ENCODE measurements at regions not wholly inside any gene's neighbourhood (a gene's known extent, or its start where the extent isn't known, plus 50 kb on each side); places are given as distances from the start of the nearest gene placed in this dataset.

DNA sequence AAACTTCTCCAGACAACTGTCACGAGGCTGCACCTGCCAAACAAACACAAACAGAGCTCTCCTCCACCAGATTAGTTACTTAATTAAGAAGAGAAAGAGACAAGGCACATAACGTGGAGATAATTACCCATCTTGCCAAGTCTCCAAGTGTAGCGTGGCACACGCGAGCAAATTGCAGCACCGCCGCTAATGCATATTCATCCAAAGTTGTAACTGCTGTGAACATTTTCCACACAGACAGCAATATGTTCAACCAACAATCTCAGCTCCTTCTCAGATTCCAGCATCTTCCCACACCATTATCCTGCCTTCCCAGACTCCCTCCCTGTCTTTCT lies 309.6 kb upstream of the TLE3 start:
- no peaks in the 10 kb centered on the region for H3K27me3 ChIP-seq
- DNase-seq: no peak
- no peaks in the 10 kb centered on the region for H3K4me1 ChIP-seq (ENCODE audit: insufficient read depth)
- no peaks in the 10 kb centered on the region for H3K9me3 ChIP-seq
- WGBS, 3 donors: 37 to 47% (median 45%) methylated on average over 7 of the region's 7 CpGs
- H3K36me3 ChIP-seq: no peaks in the 10 kb centered on the region
- no peak overlapping the region for H3K4me3 ChIP-seq
- intact Hi-C loops (cut with DNase I): no loop called here
- H3K27ac ChIP-seq: no peak overlapping the region
- TF ChIP-seq, protein P1, sequence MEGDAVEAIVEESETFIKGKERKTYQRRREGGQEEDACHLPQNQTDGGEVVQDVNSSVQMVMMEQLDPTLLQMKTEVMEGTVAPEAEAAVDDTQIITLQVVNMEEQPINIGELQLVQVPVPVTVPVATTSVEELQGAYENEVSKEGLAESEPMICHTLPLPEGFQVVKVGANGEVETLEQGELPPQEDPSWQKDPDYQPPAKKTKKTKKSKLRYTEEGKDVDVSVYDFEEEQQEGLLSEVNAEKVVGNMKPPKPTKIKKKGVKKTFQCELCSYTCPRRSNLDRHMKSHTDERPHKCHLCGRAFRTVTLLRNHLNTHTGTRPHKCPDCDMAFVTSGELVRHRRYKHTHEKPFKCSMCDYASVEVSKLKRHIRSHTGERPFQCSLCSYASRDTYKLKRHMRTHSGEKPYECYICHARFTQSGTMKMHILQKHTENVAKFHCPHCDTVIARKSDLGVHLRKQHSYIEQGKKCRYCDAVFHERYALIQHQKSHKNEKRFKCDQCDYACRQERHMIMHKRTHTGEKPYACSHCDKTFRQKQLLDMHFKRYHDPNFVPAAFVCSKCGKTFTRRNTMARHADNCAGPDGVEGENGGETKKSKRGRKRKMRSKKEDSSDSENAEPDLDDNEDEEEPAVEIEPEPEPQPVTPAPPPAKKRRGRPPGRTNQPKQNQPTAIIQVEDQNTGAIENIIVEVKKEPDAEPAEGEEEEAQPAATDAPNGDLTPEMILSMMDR (IDR thresholded peaks at IDR 0.05): no peak
- TF ChIP-seq POLR2A (IDR thresholded peaks at IDR 0.05) (no peak), EP300 (IDR thresholded peaks at IDR 0.05) (no peak)

DNA sequence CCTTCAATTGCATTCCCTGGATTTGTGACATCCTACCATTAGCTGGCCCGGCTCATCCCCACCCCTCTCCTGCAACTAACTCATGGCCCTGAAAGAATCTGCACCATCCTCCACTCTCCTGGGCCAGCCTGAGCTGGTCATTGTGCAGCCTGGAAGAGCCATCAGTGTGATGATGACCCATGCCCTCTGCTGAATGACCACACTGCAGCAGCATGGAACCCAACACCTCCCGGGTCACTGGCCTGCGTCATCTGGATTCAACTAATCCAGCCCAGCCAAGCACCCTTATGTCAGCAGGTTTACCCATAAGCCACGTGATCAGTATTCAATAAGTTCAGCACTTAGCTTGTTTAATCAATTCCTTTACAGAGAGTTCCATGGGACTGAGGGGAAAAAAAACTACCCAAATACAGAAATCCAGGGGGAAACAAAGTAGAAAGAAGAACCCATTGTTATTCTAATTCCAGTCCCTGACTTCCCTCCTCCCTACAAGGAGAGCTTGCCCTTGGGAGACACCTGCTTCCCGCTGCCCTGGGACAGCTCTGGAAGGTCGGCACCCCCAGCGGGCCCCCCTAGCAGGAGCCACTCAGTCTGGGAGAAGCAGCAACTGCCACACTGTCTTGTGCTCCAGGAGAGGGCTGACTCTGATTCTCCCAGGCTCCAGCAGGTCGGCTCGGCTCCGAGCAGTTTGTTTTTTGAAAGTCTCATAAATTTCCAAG lies 309.1 kb upstream of the TLE3 start:
- Histone ChIP-seq H3K27me3 (no peaks in the 10 kb centered on the region), H3K27ac (no peak overlapping the region), H3K9me3 (no peaks in the 10 kb centered on the region), H3K36me3 (no peaks in the 10 kb centered on the region), H3K4me1 (ENCODE audit: insufficient read depth) (no peaks in the 10 kb centered on the region), H3K4me3 (no peak overlapping the region)
- no peak for DNase-seq
- WGBS, 3 donors: 33 to 43% (median 34%) methylated on average over 10 of the region's 10 CpGs
- no peak for TF ChIP-seq POLR2A (IDR thresholded peaks at IDR 0.05)
- intact Hi-C loops (cut with DNase I): no loop called here

DNA sequence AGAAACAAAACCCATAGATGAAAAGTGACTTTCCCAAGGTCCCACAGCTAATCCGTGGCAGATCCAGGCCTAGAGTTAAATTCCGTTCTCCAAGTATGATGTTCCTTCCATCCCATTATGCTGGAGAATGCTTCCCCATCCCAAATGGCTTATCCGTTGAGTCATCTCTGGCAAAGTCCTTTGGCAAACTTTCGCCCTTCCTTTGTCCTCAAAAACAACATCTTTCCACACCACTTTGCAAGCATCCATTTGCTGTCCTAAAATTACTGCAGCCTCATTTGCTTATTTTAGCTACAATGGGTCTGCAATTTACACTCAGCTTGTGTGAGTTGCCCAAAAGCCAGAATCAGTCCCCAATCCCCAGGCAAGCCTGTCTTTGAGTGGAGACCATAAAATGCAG lies 304.0 kb upstream of the TLE3 start:
- Histone ChIP-seq H3K4me3 (no peak overlapping the region), H3K4me1 (ENCODE audit: insufficient read depth) (no peaks in the 10 kb centered on the region), H3K36me3 (no peaks in the 10 kb centered on the region), H3K9me3 (no peaks in the 10 kb centered on the region), H3K27ac (no peak overlapping the region), H3K27me3 (no peaks in the 10 kb centered on the region)
- no peak for DNase-seq
- intact Hi-C loops (cut with DNase I): no loop called here
- 90 to 94% (median 93%) methylated on average over 4 of the region's 4 CpGs for WGBS, 3 donors
- TF ChIP-seq EP300 (IDR thresholded peaks at IDR 0.05): no peak

GRCh38 chr15:70400766-70401541 lies 303.2 kb upstream of the TLE3 start:
- DNase-seq: no peak
- H3K36me3 ChIP-seq: no peaks in the 10 kb centered on the region
- no peaks in the 10 kb centered on the region for H3K4me1 ChIP-seq (ENCODE audit: insufficient read depth)
- TF ChIP-seq, protein P1 (IDR thresholded peaks at IDR 0.05): no peak
- TF ChIP-seq POLR2A (IDR thresholded peaks at IDR 0.05) (no peak), EP300 (IDR thresholded peaks at IDR 0.05) (no peak)
- H3K27me3 ChIP-seq: no peaks in the 10 kb centered on the region
- no peaks in the 10 kb centered on the region for H3K9me3 ChIP-seq
- no peak overlapping the region for H3K4me3 ChIP-seq
- 87 to 95% (median 88%) methylated on average over 4 of the region's 4 CpGs for WGBS, 3 donors
- intact Hi-C loops (cut with DNase I): no loop called here
- H3K27ac ChIP-seq: no peak overlapping the region

- no peak for DNase-seq
- no peaks in the 10 kb centered on the region for H3K4me1 ChIP-seq (ENCODE audit: insufficient read depth)
- no peaks in the 10 kb centered on the region for H3K9me3 ChIP-seq
- no peak overlapping the region for H3K4me3 ChIP-seq
- no peaks in the 10 kb centered on the region for H3K27me3 ChIP-seq
- no peak overlapping the region for H3K27ac ChIP-seq
- no peak for TF ChIP-seq EP300 (IDR thresholded peaks at IDR 0.05)
- TF ChIP-seq, protein P1 (IDR thresholded peaks at IDR 0.05): no peak
- intact Hi-C loops (cut with DNase I): no loop called here
- H3K36me3 ChIP-seq: no peaks in the 10 kb centered on the region
Observed at GRCh38 chr15:70399204-70399603, 301.5 kb upstream of the TLE3 start.
